SK-N-SH (cell line): ENCODE measurements at regions not wholly inside any gene's neighbourhood (a gene's known extent, or its start where the extent isn't known, plus 50 kb on each side); places are given as distances from the start of the nearest gene placed in this dataset.
"Not testable (repeated sequence)": the region's sequence is repeated elsewhere in the genome, so short reads cannot be mapped to it uniquely, and the experiment has no call there.

Source experiments
- CTCF ChIA-PET: fragments of 300-600, 350-600 bp; formaldehyde crosslinking; extraction: SDS; loops from one replicate; lab custom pipeline; 2021; lab: Yijun Ruan, JAX
- POLR2A ChIA-PET: fragments of 350-600 bp; sonication (Branson Sonifier 250); formaldehyde crosslinking; extraction: SDS; loops from one replicate; lab custom pipeline; 2020; ENCODE audit warnings: antibody characterized with exemption, inconsistent platforms; lab: Yijun Ruan, JAX
- DNase-seq: peaks from one replicate; pipeline ENCODE4 v3.0.0; 2012
- H2AFZ ChIP-seq: fragments of 200-600 bp; sonication (generic); 2 replicates; pipeline ENCODE4 v1.8.1; 2016; ENCODE audit warnings: antibody characterized with exemption, mild to moderate bottlenecking, low read depth
- H3F3A ChIP-seq: fragments of 200-600 bp; sonication (generic); replicated peaks from 2 replicates; pipeline ENCODE3; 2016; ENCODE audit warnings: antibody characterized with exemption, mild to moderate bottlenecking; ENCODE audit not compliant: insufficient read depth
- H3K27ac ChIP-seq, 2 experiments: fragments of 200-500 bp in 1 of 2; fragments of 200-600 bp in 1 of 2; sonication (Bioruptor generic) in 1 of 2; sonication (generic), shearing (Covaris generic) in 1 of 2; 2 replicates each; pipeline versions ENCODE4 v1.5.1 to v1.6.1; 2014 to 2016; ENCODE audit warnings: low read depth in 2 of 2, inconsistent platforms in 1 of 2, low read length in 1 of 2, mild to moderate bottlenecking in 1 of 2, mixed read lengths in 1 of 2
- H3K27me3 ChIP-seq: fragments of 200-600 bp; sonication (generic), shearing (Covaris generic); 2 replicates; pipeline ENCODE4 v1.6.1; 2016; ENCODE audit warnings: mixed run types; ENCODE audit not compliant: insufficient read depth
- H3K36me3 ChIP-seq, 2 experiments: fragments of 200-500 bp in 1 of 2; fragments of 200-600 bp in 1 of 2; sonication (Bioruptor generic) in 1 of 2; sonication (generic) in 1 of 2; replicated peaks in 1 of 2; 2 replicates each; pipeline versions ENCODE3 to v1.5.1; 2014 to 2016; ENCODE audit warnings: low read length in 1 of 2, mild to moderate bottlenecking in 1 of 2; ENCODE audit not compliant: insufficient read depth in 2 of 2, control insufficient read depth in 1 of 2
- H3K4me1 ChIP-seq, 2 experiments: fragments of 200-500 bp in 1 of 2; fragments of 200-600 bp in 1 of 2; sonication (Bioruptor generic) in 1 of 2; sonication (generic), shearing (Covaris generic) in 1 of 2; 2 replicates each; pipeline versions ENCODE4 v1.5.1 to v1.6.1; 2014 to 2016; ENCODE audit warnings: low read depth in 1 of 2, low read length in 1 of 2, mixed run types in 1 of 2; ENCODE audit not compliant: insufficient read depth in 2 of 2, control insufficient read depth in 1 of 2
- H3K4me2 ChIP-seq: fragments of 200-600 bp; sonication (generic), shearing (Covaris generic); 2 replicates; pipeline ENCODE4 v1.6.1; 2017; ENCODE audit warnings: mixed run types
- H3K4me3 ChIP-seq, 2 experiments: fragments of 200-500 bp in 1 of 2; fragments of 200-600 bp in 1 of 2; sonication (Bioruptor generic) in 1 of 2; sonication (generic), shearing (Covaris generic) in 1 of 2; 2 replicates each; pipeline versions ENCODE4 v1.5.1 to v1.8.1; 2014 to 2016; ENCODE audit warnings: low read depth in 2 of 2, inconsistent platforms in 1 of 2, low read length in 1 of 2, mild to moderate bottlenecking in 1 of 2, mixed read lengths in 1 of 2, moderate library complexity in 1 of 2
- H3K79me2 ChIP-seq: fragments of 200-600 bp; sonication (generic); 2 replicates; pipeline ENCODE4 v1.8.1; 2017; ENCODE audit warnings: mild to moderate bottlenecking; ENCODE audit not compliant: insufficient read depth
- H3K9ac ChIP-seq: fragments of 200-600 bp; sonication (generic); 2 replicates; pipeline ENCODE4 v1.6.1; 2017; ENCODE audit warnings: mixed run types
- H3K9me2 ChIP-seq: fragments of 200-600 bp; sonication (generic); 2 replicates; pipeline ENCODE4 v1.6.1; 2017; ENCODE audit warnings: mixed run types
- H3K9me3 ChIP-seq: fragments of 200-600 bp; sonication (generic); 2 replicates; pipeline ENCODE4 v1.6.1; 2017; ENCODE audit warnings: mixed run types, mild to moderate bottlenecking, moderate library complexity
- H4K20me1 ChIP-seq: fragments of 200-600 bp; sonication (generic); 2 replicates; pipeline ENCODE4 v1.6.1; 2017; ENCODE audit warnings: mild to moderate bottlenecking, mixed run types; ENCODE audit not compliant: insufficient read depth
- CHD2 ChIP-seq: fragments of 150-350 bp; IDR thresholded peaks from 2 replicates; pipeline ENCODE4 v1.6.1; 2018; ENCODE audit warnings: low read length; ENCODE audit not compliant: partially characterized antibody
- ELF1 ChIP-seq: IDR thresholded peaks from 2 replicates; pipeline ENCODE4 v1.4.0; 2012
- FOSL2 ChIP-seq: IDR thresholded peaks from 2 replicates; pipeline ENCODE4 v1.4.0; 2012; ENCODE audit warnings: low read depth, mild to moderate bottlenecking, moderate library complexity, borderline replicate concordance
- FOXM1 ChIP-seq: IDR thresholded peaks from 2 replicates; pipeline ENCODE4 v1.4.0; 2012; ENCODE audit warnings: low read depth, mild to moderate bottlenecking
- JUND ChIP-seq: IDR thresholded peaks from 2 replicates; pipeline ENCODE4 v1.4.0; 2012
- MXI1 ChIP-seq: IDR thresholded peaks from 2 replicates; pipeline ENCODE4 v1.6.1; 2012; ENCODE audit warnings: mild to moderate bottlenecking, low read depth, low read length, improper control_type of control experiment
- NRF1 ChIP-seq: IDR thresholded peaks from 2 replicates; pipeline ENCODE4 v1.6.1; 2012; ENCODE audit warnings: low read depth, mild to moderate bottlenecking, low read length
- PBX3 ChIP-seq: IDR thresholded peaks from 2 replicates; pipeline ENCODE4; 2012
- POLR2AphosphoS5 ChIP-seq: IDR thresholded peaks from 2 replicates; pipeline ENCODE4 v1.6.1; 2012; ENCODE audit warnings: low read depth, low read length
- RCOR1 ChIP-seq: fragments of 150-350 bp; IDR thresholded peaks from 2 replicates; pipeline ENCODE4 v1.6.1; 2017; ENCODE audit warnings: antibody characterized with exemption, low read length
- RXRA ChIP-seq: IDR thresholded peaks from 2 replicates; pipeline ENCODE4 v1.4.0; 2012; ENCODE audit warnings: low read depth, mild to moderate bottlenecking, borderline replicate concordance
- SIN3A ChIP-seq: IDR thresholded peaks from 2 replicates; pipeline ENCODE4 v1.6.1; 2012; ENCODE audit warnings: low read depth, mild to moderate bottlenecking, low read length, moderate library complexity, borderline replicate concordance
- TAF1 ChIP-seq: IDR thresholded peaks from 2 replicates; pipeline ENCODE4 v1.6.1; 2012; ENCODE audit warnings: low read depth, mild to moderate bottlenecking, low read length, moderate library complexity, borderline replicate concordance
- TCF12 ChIP-seq: IDR thresholded peaks from 2 replicates; pipeline ENCODE4 v1.4.0; 2012
- TEAD4 ChIP-seq: IDR thresholded peaks from 2 replicates; pipeline ENCODE4 v1.4.0; 2012; ENCODE audit warnings: mild to moderate bottlenecking, borderline replicate concordance; ENCODE audit not compliant: insufficient read depth
- YY1 ChIP-seq: IDR thresholded peaks from 2 replicates; pipeline ENCODE4 v1.4.0; 2012; ENCODE audit warnings: low read depth, mild to moderate bottlenecking
- ZBTB33 ChIP-seq: IDR thresholded peaks from 2 replicates; pipeline ENCODE4 v1.4.0; 2012; ENCODE audit warnings: low read depth, borderline replicate concordance
- WGBS: methylation state at CpG from one replicate; pipeline ENCODE4 v1.1.6; 2017; ENCODE audit warnings: low lambda C conversion rate; 5-methylcytosine and 5-hydroxymethylcytosine counted together

GRCh38 chr7:81441750-81442149 lies 328.1 kb downstream of the HGF start (continued):
- no peak for TF ChIP-seq TEAD4
- no peak for TF ChIP-seq SIN3A
- TF ChIP-seq MXI1, result no peak
- peak; percentile 15; the same call in 1 of the 2 replicates for TF ChIP-seq TCF12
- no peak for TF ChIP-seq PBX3

- H3K4me2 ChIP-seq, result no peak overlapping the region
- ChIA-PET POLR2A (no interaction called here), CTCF (interaction anchor here (0.8 to 1.6 kb wide), 2 partner anchors 30 to 520 kb away, joined by 3 to 5 read pairs; no protein-coding TSS in a partner anchor)
- no peaks in the 10 kb centered on the region for H4K20me1 ChIP-seq
- WGBS, result 79% methylated on average over 1 of the region's 1 CpG
- no peaks in the 10 kb centered on the region for H3K79me2 ChIP-seq
- no peak overlapping the region for H3K27ac ChIP-seq
- H3K4me3 ChIP-seq, result no peak overlapping the region
- no peaks in the 10 kb centered on the region for H3F3A ChIP-seq
- TF ChIP-seq NRF1 (no peak), YY1 (no peak), RXRA (no peak)
- H3K9me3 ChIP-seq, result no peaks in the 10 kb centered on the region
- peak overlapping the region; percentile 66; the same call in 1 of the 2 replicates for H2AFZ ChIP-seq
- no peaks in the 10 kb centered on the region for H3K27me3 ChIP-seq
- no peak overlapping the region for H3K9ac ChIP-seq
- no peaks in the 10 kb centered on the region for H3K36me3 ChIP-seq
- peaks cover 0 to 6% of the 10 kb centered on the region in 2 experiments; a peak in 1 of 4 replicates for H3K4me1 ChIP-seq
- no peak for DNase-seq
- no peaks in the 10 kb centered on the region for H3K9me2 ChIP-seq
Observed at GRCh38 chr7:81439591-81439990, 330.3 kb downstream of the HGF start.

- H3K4me1 ChIP-seq, H3K27ac ChIP-seq, H3K79me2 ChIP-seq, CTCF ChIA-PET, DNase-seq, H3K27me3 ChIP-seq, H4K20me1 ChIP-seq, H3K4me2 ChIP-seq, H3K9me3 ChIP-seq, H3K9ac ChIP-seq, H2AFZ ChIP-seq, H3K4me3 ChIP-seq, H3K36me3 ChIP-seq, H3K9me2 ChIP-seq, POLR2A ChIA-PET, H3F3A ChIP-seq: not testable (repeated sequence)
- WGBS, result 95% methylated on average over 4 of the region's 29 CpGs
Observed at GRCh38 chr7:81437160-81437559, 332.7 kb downstream of the HGF start.

- no peaks in the 10 kb centered on the region for H3K27me3 ChIP-seq
- H3K4me1 ChIP-seq, result no peaks in the 10 kb centered on the region
- no peak overlapping the region for H3K27ac ChIP-seq
- POLR2A ChIA-PET, result no interaction called here
- CTCF ChIA-PET, result interaction anchor here (1.0 kb wide), 1 partner anchor 36 kb away, joined by 3 read pairs; no protein-coding TSS in a partner anchor
- H3K79me2 ChIP-seq, result no peaks in the 10 kb centered on the region
- no peak overlapping the region for H2AFZ ChIP-seq
- no peak overlapping the region for H3K4me3 ChIP-seq
- no peak for TF ChIP-seq FOSL2
- no peak for TF ChIP-seq ZBTB33
- TF ChIP-seq FOXM1, result no peak
- TF ChIP-seq TAF1, result no peak
- TF ChIP-seq JUND, result no peak
- TF ChIP-seq RCOR1, result no peak
- TF ChIP-seq PBX3, result no peak
- TF ChIP-seq CHD2, result no peak
- TF ChIP-seq NRF1, result no peak
- no peak for TF ChIP-seq TEAD4
- no peak for TF ChIP-seq ELF1
- TF ChIP-seq POLR2AphosphoS5, result no peak
- TF ChIP-seq, all 33 proteins: peak for 0
- H3K9ac ChIP-seq, result no peak overlapping the region
- DNase-seq, result no peak
- H3K9me3 ChIP-seq, result no peaks in the 10 kb centered on the region
- H4K20me1 ChIP-seq, result no peaks in the 10 kb centered on the region
- H3F3A ChIP-seq, result no peaks in the 10 kb centered on the region
- H3K9me2 ChIP-seq, result no peaks in the 10 kb centered on the region
- WGBS, result 80% methylated on average over 3 of the region's 3 CpGs
- H3K36me3 ChIP-seq, result no peaks in the 10 kb centered on the region
- no peak overlapping the region for H3K4me2 ChIP-seq
Observed at GRCh38 chr7:81433692-81434331, 336.0 kb downstream of the HGF start.
